Bronchial epithelial cell (primary cell): ENCODE measurements at regions not wholly inside any gene's neighbourhood (a gene's known extent, or its start where the extent isn't known, plus 50 kb on each side); places are given as distances from the start of the nearest gene placed in this dataset.
"Not testable (repeated sequence)": the region's sequence is repeated elsewhere in the genome, so short reads cannot be mapped to it uniquely, and the experiment has no call there.

Source experiments
- DNase-seq: peaks from one replicate; pipeline ENCODE4 v3.0.0-alpha.2; 2010; ENCODE audit warnings: low read depth
- FAIRE-seq: peaks from 2 replicates; lab custom pipeline; 2011; peaks lifted over from hg19 to GRCh38; lab: Jason Lieb, UNC
- H3K27me3 ChIP-seq: 2 replicates; pipeline ENCODE4 v1.5.1; 2011; ENCODE audit warnings: low read length; ENCODE audit not compliant: control insufficient read depth, insufficient read depth
- H3K36me3 ChIP-seq: 2 replicates; pipeline ENCODE4 v1.5.1; 2011; ENCODE audit warnings: low read length; ENCODE audit not compliant: control insufficient read depth, insufficient read depth
- H3K4me3 ChIP-seq: 2 replicates; pipeline ENCODE4 v1.5.1; 2011; ENCODE audit warnings: mild to moderate bottlenecking, low read depth, low read length, control low read depth
- TF ChIP-seq, protein P1 (sequence below): IDR thresholded peaks from 2 replicates; pipeline ENCODE4 v1.5.1; 2011; ENCODE audit warnings: mild to moderate bottlenecking, moderate library complexity, low read length, control low read depth, inconsistent platforms; ENCODE audit not compliant: insufficient read depth, severe bottlenecking

DNA sequence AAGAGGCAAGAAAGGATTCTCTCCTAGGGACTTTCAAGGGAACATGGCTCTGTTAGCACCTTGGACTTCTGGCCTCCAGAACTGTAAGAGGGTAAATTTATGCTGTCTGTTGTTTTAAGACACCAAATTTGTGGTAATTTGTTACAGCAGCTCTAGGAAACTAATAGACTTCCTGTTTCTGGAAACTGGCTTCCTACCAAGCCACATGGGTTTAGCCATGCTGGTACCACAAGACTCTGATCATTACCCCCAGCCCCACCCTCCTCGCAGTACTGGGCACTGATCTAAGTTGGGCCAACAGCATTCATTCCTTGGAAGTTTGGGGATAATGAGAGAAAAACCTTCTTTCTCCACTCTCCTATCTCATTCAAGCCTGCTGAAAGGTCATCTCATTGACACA, 109.5 kb upstream of the SMLR1 start:
- TF ChIP-seq, protein P1, sequence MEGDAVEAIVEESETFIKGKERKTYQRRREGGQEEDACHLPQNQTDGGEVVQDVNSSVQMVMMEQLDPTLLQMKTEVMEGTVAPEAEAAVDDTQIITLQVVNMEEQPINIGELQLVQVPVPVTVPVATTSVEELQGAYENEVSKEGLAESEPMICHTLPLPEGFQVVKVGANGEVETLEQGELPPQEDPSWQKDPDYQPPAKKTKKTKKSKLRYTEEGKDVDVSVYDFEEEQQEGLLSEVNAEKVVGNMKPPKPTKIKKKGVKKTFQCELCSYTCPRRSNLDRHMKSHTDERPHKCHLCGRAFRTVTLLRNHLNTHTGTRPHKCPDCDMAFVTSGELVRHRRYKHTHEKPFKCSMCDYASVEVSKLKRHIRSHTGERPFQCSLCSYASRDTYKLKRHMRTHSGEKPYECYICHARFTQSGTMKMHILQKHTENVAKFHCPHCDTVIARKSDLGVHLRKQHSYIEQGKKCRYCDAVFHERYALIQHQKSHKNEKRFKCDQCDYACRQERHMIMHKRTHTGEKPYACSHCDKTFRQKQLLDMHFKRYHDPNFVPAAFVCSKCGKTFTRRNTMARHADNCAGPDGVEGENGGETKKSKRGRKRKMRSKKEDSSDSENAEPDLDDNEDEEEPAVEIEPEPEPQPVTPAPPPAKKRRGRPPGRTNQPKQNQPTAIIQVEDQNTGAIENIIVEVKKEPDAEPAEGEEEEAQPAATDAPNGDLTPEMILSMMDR, result no peak
- DNase-seq (no peak), FAIRE-seq (no peak)

DNA sequence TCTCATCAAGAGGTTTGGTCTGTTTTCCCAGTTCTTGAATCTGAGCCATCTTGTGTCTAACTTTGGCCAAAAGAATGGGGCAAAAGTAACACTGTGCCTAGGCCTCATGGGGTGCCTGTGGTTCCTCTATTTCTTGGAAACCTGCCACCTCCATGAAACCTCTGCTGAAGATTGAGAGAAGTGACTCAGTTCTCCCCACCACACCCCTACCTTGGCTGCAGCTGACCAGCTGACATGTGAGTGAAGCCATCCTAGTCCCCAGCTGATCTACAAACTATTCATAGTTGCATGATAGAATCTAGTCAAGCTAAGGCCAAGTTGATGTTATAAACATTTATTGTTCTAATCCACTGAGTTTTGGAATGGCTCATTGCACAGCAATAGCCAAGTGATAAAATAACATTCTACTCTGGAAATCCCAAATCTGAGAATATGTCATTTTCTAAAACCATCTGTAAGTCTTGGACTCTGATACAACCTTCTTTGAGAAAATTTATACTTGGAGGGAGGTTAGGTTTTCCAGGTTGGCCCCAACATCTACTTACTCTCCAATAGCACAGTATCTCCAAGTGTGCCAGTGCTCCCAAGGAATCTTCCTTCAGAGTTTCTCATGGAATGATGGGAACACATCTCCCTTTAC, 107.0 kb upstream of the SMLR1 start:
- FAIRE-seq (no peak), DNase-seq (no peak)
- TF ChIP-seq, protein P1, result no peak
- H3K27me3 ChIP-seq, result no peaks in the 10 kb centered on the region
- H3K36me3 ChIP-seq, result no peaks in the 10 kb centered on the region
- H3K4me3 ChIP-seq, result no peak overlapping the region

More for the DNA sequence above, 109.5 kb upstream of the SMLR1 start:
- Histone ChIP-seq H3K27me3 (no peaks in the 10 kb centered on the region), H3K4me3 (no peak overlapping the region), H3K36me3 (no peaks in the 10 kb centered on the region)

DNA sequence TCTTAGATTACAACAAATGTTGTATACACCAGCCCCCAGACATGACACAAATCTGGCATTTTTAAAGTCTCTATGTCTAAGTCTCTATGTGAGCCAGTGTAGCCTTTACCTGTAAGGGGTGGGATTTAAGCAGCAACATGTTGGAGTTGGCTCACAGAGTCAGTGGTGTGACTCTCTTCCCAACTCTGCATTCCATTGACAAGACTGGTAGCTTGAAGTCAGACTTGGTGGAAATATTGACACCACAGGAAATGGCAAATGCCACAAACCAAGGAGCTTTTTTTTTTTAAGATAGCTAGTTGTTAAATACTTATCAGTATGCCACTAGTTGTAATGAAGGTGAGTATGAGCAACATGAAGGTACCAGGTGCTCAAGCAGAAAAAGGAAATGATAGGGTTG, 103.1 kb upstream of the SMLR1 start:
- no peak for FAIRE-seq

DNA sequence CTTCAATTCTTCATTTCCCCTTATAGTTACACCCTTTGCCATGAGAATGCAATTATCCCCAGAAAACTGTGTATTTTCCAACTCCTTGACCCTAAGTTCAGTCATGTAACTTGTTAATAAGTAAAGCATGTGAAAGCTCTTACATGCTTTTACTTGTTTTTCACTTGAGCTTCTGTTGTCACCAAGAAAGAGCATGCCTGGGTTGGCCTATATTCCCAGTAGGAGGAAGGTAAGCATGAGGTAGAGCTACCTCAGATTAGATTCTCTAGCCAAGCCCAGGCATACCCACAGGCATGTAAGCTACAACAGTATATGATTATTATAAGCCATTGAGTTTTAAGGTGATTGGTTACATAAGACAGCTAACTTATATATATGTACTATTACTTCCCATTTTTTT, 101.7 kb upstream of the SMLR1 start:
- Histone ChIP-seq H3K27me3 (no peaks in the 10 kb centered on the region), H3K4me3 (no peak overlapping the region), H3K36me3 (no peaks in the 10 kb centered on the region)
- TF ChIP-seq, protein P1, result no peak
- no peak for FAIRE-seq
- peak; percentile 67 for DNase-seq

More for the DNA sequence above, 103.1 kb upstream of the SMLR1 start:
- no peak overlapping the region for H3K4me3 ChIP-seq
- H3K36me3 ChIP-seq, result no peaks in the 10 kb centered on the region
- TF ChIP-seq, protein P1, result no peak
- peak; percentile 22 for DNase-seq
- H3K27me3 ChIP-seq, result no peaks in the 10 kb centered on the region

DNA sequence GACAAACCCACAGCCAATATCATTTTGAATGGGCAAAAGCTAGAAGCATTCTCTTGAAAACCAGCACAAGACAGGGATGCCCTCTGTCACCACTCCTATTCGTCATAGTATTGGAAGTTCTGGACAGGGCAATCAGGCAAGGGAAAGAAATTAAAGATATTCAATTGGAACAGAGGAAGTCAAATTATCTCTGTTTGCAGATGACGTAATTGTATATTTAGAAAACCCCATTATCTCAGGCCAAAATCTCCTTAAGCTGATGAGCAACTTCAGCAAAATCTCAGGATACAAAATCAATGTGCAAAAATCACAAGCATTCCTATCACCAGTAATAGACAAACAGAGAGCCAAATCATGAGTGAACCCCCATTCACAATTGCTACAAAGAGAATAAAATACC, 99.1 kb upstream of the SMLR1 start:
- not testable (repeated sequence) for FAIRE-seq, H3K4me3 ChIP-seq, H3K36me3 ChIP-seq, DNase-seq, H3K27me3 ChIP-seq

DNA sequence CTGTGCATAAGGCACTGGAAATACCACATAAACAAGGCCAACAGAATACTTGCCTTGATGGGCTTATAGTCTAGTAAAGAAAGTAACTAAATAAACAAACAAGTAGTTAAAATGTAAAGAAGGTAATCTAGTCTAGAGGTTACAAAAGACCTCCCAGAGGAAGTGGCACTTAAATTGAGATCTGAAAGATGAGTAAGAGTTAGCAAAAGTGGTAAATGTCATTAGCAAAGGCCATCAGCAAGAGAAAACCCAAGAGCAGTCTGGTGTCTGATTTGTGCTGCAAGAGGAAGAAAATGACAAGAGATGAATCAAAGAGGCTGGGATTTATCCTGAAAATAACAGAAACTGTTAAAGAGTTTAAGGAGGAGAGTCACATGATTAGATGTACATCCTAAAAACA, 96.6 kb upstream of the SMLR1 start:
- no peaks in the 10 kb centered on the region for H3K27me3 ChIP-seq
- FAIRE-seq (no peak), DNase-seq (no peak)
- TF ChIP-seq, protein P1, result no peak
- no peaks in the 10 kb centered on the region for H3K36me3 ChIP-seq
- H3K4me3 ChIP-seq, result no peak overlapping the region
